Transverse colon (tissue), 4 donors: ENCODE measurements at regions not wholly inside any gene's neighbourhood (a gene's known extent, or its start where the extent isn't known, plus 50 kb on each side); places are given as distances from the start of the nearest gene placed in this dataset.

ENCODE experiments used
- EP300 ChIP-seq: sonication (generic); formaldehyde crosslinking; IDR thresholded peaks from one replicate; pipeline ENCODE4 v1.6.1; 2017; ENCODE audit warnings: antibody characterized with exemption, low read depth
- POLR2AphosphoS5 ChIP-seq, 3 donors: sonication (generic); formaldehyde crosslinking; IDR thresholded peaks; one replicate each; pipeline ENCODE4 v1.6.1; 2016; ENCODE audit warnings: antibody characterized with exemption in 3 of 3
- TF ChIP-seq, protein P1 (sequence below), 5 experiments: fragments of 200-600 bp in 3 of 5; fragments of 450-650 bp in 2 of 5; sonication (generic) in 3 of 5; IDR thresholded peaks; 1 replicate in 2 of 5; 2 replicates in 3 of 5; pipeline ENCODE4 v1.5.1; 2016 to 2017; ENCODE audit warnings: antibody characterized with exemption in 5 of 5, inconsistent platforms in 3 of 5, mild to moderate bottlenecking in 2 of 5, moderate library complexity in 1 of 5

DNA sequence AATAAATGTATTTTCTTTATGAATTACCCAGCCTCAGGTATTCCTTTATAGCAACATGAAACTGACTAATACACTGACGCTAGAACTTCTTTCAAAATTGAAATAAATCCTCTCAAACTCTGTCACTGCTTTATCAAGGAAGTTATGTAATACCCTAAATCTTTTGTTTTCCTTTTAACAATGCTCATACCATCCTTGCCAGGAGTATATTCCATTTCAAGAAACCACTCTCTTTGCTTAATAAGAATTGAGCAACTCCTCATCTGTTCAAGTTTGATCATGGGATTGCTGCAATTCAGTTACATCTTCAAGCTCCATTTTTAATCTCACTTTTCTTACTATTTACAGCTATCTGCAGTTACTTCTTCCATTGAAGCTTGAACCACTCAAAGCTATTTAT, 707.6 kb upstream of the MARCKS start:
- TF ChIP-seq POLR2AphosphoS5 (IDR thresholded peaks at IDR 0.05) (no peak), EP300 (no peak)
- TF ChIP-seq, protein P1, sequence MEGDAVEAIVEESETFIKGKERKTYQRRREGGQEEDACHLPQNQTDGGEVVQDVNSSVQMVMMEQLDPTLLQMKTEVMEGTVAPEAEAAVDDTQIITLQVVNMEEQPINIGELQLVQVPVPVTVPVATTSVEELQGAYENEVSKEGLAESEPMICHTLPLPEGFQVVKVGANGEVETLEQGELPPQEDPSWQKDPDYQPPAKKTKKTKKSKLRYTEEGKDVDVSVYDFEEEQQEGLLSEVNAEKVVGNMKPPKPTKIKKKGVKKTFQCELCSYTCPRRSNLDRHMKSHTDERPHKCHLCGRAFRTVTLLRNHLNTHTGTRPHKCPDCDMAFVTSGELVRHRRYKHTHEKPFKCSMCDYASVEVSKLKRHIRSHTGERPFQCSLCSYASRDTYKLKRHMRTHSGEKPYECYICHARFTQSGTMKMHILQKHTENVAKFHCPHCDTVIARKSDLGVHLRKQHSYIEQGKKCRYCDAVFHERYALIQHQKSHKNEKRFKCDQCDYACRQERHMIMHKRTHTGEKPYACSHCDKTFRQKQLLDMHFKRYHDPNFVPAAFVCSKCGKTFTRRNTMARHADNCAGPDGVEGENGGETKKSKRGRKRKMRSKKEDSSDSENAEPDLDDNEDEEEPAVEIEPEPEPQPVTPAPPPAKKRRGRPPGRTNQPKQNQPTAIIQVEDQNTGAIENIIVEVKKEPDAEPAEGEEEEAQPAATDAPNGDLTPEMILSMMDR (IDR thresholded peaks at IDR 0.05): no peak
